ENCODE measurements at regions not wholly inside any gene's neighbourhood (a gene's known extent, or its start where the extent isn't known, plus 50 kb on each side); places are given as distances from the start of the nearest gene placed in this dataset.

GRCh38 chr22:47777426-47777825, 1015.0 kb downstream of the TBC1D22A start:
- CTCF ChIA-PET = no interaction called here
- Histone ChIP-seq H2BK5ac (ENCODE audit: low read depth, low read length, poor library complexity, severe bottlenecking) (no peak overlapping the region), H3K56ac (ENCODE audit: extremely low read depth, insufficient read depth, low read length) (no peak overlapping the region), H2AK5ac (ENCODE audit: low read depth, low read length) (no peak overlapping the region), H3K23ac (ENCODE audit: low read depth, low read length) (no peak overlapping the region), H3K9me1 (ENCODE audit: insufficient read depth, low read length) (no peaks in the 10 kb centered on the region), H3K27me3 (ENCODE audit: control insufficient read depth, insufficient read depth, low read length) (no peaks in the 10 kb centered on the region), H3K9ac (ENCODE audit: low read depth, low read length) (no peak overlapping the region), H3K36me3 (ENCODE audit: control insufficient read depth, insufficient read depth, low read length) (no peaks in the 10 kb centered on the region), H4K20me1 (ENCODE audit: insufficient read depth, low read length) (no peaks in the 10 kb centered on the region), H3K27ac (ENCODE audit: insufficient read depth, low read length) (no peak overlapping the region), H3K4me2 (ENCODE audit: low read depth, low read length) (no peak overlapping the region), H3K79me1 (ENCODE audit: low read depth in 1 of 2, low read length in 2 of 2) (no peaks in the 10 kb centered on the region), H4K91ac (ENCODE audit: insufficient read depth, low read depth, low read length) (no peak overlapping the region), H4K5ac (ENCODE audit: low read depth, low read length) (no peak overlapping the region), H3K4ac (ENCODE audit: low read depth, low read length) (no peak overlapping the region), H3K14ac (replicated peaks; ENCODE audit: low read depth, low read length) (no peak overlapping the region), H3K9me3 (ENCODE audit: control insufficient read depth, insufficient read depth, low read length) (peaks cover 39% of the 10 kb centered on the region), H3K18ac (ENCODE audit: low read depth, low read length) (no peak overlapping the region), H3K4me3 (ENCODE audit: insufficient read depth, low read depth, low read length) (no peak overlapping the region), H4K8ac (ENCODE audit: low read depth in 2 of 2, low read length in 2 of 2) (no peak overlapping the region), H2AFZ (replicated peaks; ENCODE audit: low read length, poor library complexity) (no peak overlapping the region), H2BK15ac (ENCODE audit: low read depth, low read length) (no peak overlapping the region), H2BK120ac (ENCODE audit: low read depth, low read length) (no peak overlapping the region), H2AK9ac (replicated peaks; ENCODE audit: low read depth, low read length, poor library complexity) (no peak overlapping the region), H2BK20ac (ENCODE audit: low read depth, low read length) (no peak overlapping the region), H3K4me1 (ENCODE audit: control insufficient read depth, insufficient read depth, low read length) (no peaks in the 10 kb centered on the region)
- POLR2A ChIA-PET (ENCODE audit: unreplicated experiment) = no interaction called here
- TF ChIP-seq ELK1 (IDR thresholded peaks at IDR 0.05; ENCODE audit: borderline replicate concordance, low read depth, low read length) = no peak
- no peak for TF ChIP-seq MAZ (IDR thresholded peaks at IDR 0.05; ENCODE audit: borderline replicate concordance, low read depth, low read length)
- no peak for TF ChIP-seq USF2 (IDR thresholded peaks at IDR 0.05; ENCODE audit: low read depth, low read length)
- TF ChIP-seq FOS (IDR thresholded peaks at IDR 0.05; ENCODE audit: low read depth, low read length) = no peak
- TF ChIP-seq SMC3 (IDR thresholded peaks at IDR 0.05; ENCODE audit: low read depth, low read length) = no peak
- no peak for TF ChIP-seq RAD21 (IDR thresholded peaks at IDR 0.05; ENCODE audit: low read length)
- no peak for TF ChIP-seq RCOR1 (IDR thresholded peaks at IDR 0.05; ENCODE audit: insufficient replicate concordance, low read length)
- no peak for TF ChIP-seq MAFK (IDR thresholded peaks at IDR 0.05; ENCODE audit: low read depth, low read length)
- TF ChIP-seq RFX5 (IDR thresholded peaks at IDR 0.05; ENCODE audit: low read depth, low read length) = no peak
- TF ChIP-seq POLR2A (IDR thresholded peaks at IDR 0.05; ENCODE audit: low read depth, low read length) = no peak
- TF ChIP-seq CEBPB (IDR thresholded peaks at IDR 0.05; ENCODE audit: low read depth, low read length) = no peak
- TF ChIP-seq NFE2L2 (IDR thresholded peaks at IDR 0.05; ENCODE audit: low read depth, low read length) = no peak
- no peak for TF ChIP-seq CHD1 (IDR thresholded peaks at IDR 0.05; ENCODE audit: low read depth, low read length)
- TF ChIP-seq CTCF (conservative IDR thresholded peaks at IDR 0.05; ENCODE audit: low read depth, low read length) = no peak
- dilution Hi-C loops (cut with HindIII; ENCODE audit: low sequenced_read_pairs, unreplicated experiment) (no loop called here), in situ Hi-C loops (cut with MboI; ENCODE audit: low sequenced_read_pairs) (no loop called here), intact Hi-C loops (cut with micrococcal nuclease) (no loop called here)
- no TSS peak for BruUV-seq (replicated peaks)
- WGBS, 2 experiments (ENCODE audit: extremely low coverage in 2 of 2, insufficient read length in 1 of 2) = no CpG with 5 or more reads among the region's 1 CpG
- ATAC-seq (ENCODE audit: low read depth) = no peak
- no peak for DNase-seq

Data from IMR-90 (cell line).